ENCODE measurements at regions not wholly inside any gene's neighbourhood (a gene's known extent, or its start where the extent isn't known, plus 50 kb on each side); places are given as distances from the start of the nearest gene placed in this dataset.

DNA sequence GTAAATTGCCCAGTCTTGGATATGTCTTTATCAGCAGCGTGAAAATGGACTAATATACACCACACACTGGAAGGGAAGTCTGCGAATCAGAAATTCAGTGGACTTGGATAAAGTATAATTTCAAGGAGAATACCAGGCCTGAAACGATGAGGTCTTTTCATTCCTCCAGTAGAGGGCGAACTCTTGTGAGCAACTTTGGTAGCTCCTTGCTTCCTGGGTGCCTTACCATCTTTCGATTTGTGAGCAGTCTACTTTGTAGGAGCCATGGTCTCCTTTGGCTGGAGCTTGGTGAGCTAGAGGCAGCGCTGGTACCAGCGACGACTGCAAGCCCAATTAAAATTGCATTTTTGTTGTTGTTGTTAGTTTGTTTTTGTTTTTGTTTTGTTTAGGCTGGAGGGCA, 791.9 kb downstream of the FAT4 start:
- TF ChIP-seq POLR2AphosphoS5 (IDR thresholded peaks at IDR 0.05) (no peak), CTCF (IDR thresholded peaks at IDR 0.05 in 8 of 11, conservative IDR thresholded peaks at IDR 0.05 in 3 of 11) (no peak), POLR2A (IDR thresholded peaks at IDR 0.05) (no peak)

All from spleen (tissue), 7 donors.